SU-DHL-6 (cell line): ENCODE measurements at regions not wholly inside any gene's neighbourhood (a gene's known extent, or its start where the extent isn't known, plus 50 kb on each side); places are given as distances from the start of the nearest gene placed in this dataset.

ENCODE experiments used
- H2AFZ ChIP-seq: fragments of 200-600 bp; sonication (generic); 2 replicates; pipeline ENCODE4 v1.6.1; 2014; ENCODE audit warnings: low read depth, mild to moderate bottlenecking, moderate library complexity, mixed read lengths, antibody characterized with exemption, low read length; ENCODE audit not compliant: severe bottlenecking
- H3F3A ChIP-seq: fragments of 200-600 bp; shearing (Covaris generic); 2 replicates; pipeline ENCODE4 v1.6.0; 2016; ENCODE audit warnings: antibody characterized with exemption, mild to moderate bottlenecking; ENCODE audit not compliant: insufficient read depth
- H3K27ac ChIP-seq: fragments of 200-600 bp; sonication (generic); 2 replicates; pipeline ENCODE4 v1.5.1; 2016; ENCODE audit warnings: low read depth, mild to moderate bottlenecking, low read length, moderate library complexity, mixed read lengths
- H3K27me3 ChIP-seq: fragments of 200-600 bp; sonication (generic), shearing (Covaris generic); 2 replicates; pipeline ENCODE4 v1.6.0; 2014; ENCODE audit warnings: mild to moderate bottlenecking, low read length
- H3K36me3 ChIP-seq: fragments of 200-600 bp; sonication (generic); 2 replicates; pipeline ENCODE4 v1.6.1; 2014; ENCODE audit warnings: mild to moderate bottlenecking, low read length, mixed read lengths
- H3K4me2 ChIP-seq: fragments of 300-600, 200-600 bp; shearing (Covaris generic), sonication (generic); 2 replicates; pipeline ENCODE4 v1.6.0; 2014; ENCODE audit warnings: low read length, low read depth, mild to moderate bottlenecking; ENCODE audit not compliant: poor library complexity, severe bottlenecking
- H3K4me3 ChIP-seq: fragments of 200-600 bp; sonication (generic); 2 replicates; pipeline ENCODE4 v1.5.1; 2014; ENCODE audit warnings: antibody characterized with exemption, low read length, mild to moderate bottlenecking, mixed read lengths; ENCODE audit not compliant: insufficient read depth, poor library complexity, severe bottlenecking
- H3K79me2 ChIP-seq: fragments of 200-600 bp; sonication (generic); 2 replicates; pipeline ENCODE4 v1.6.1; 2014; ENCODE audit warnings: mild to moderate bottlenecking, low read length, moderate library complexity; ENCODE audit not compliant: insufficient read depth
- H3K9ac ChIP-seq: fragments of 200-600 bp; sonication (generic); 2 replicates; pipeline ENCODE4 v1.7.0; 2014; ENCODE audit warnings: mild to moderate bottlenecking, low read length
- H3K9me2 ChIP-seq: fragments of 200-600 bp; sonication (generic); replicated peaks from 2 replicates; pipeline ENCODE4 v1.6.1; 2014; ENCODE audit warnings: low read length; ENCODE audit not compliant: insufficient read depth
- H3K9me3 ChIP-seq: fragments of 200-600 bp; sonication (generic); 2 replicates; pipeline ENCODE4 v1.6.1; 2014; ENCODE audit warnings: low read length, mixed read lengths; ENCODE audit not compliant: insufficient read depth
- H4K20me1 ChIP-seq: fragments of 200-600 bp; sonication (generic); 2 replicates; pipeline ENCODE4 v1.6.1; 2014; ENCODE audit warnings: low read depth, mild to moderate bottlenecking, antibody characterized with exemption, low read length, moderate library complexity, mixed read lengths
- EZH2phosphoT487 ChIP-seq: fragments of 200-600 bp; sonication (generic), shearing (Covaris generic); conservative IDR thresholded peaks from 2 replicates; pipeline ENCODE4 v1.6.1; 2018; ENCODE audit warnings: mild to moderate bottlenecking, antibody characterized with exemption, low read length, moderate library complexity, mixed read lengths
- TF ChIP-seq, protein P1 (sequence below): fragments of 200-600 bp; sonication (generic); IDR thresholded peaks from one replicate; pipeline ENCODE4 v1.5.1; 2017; ENCODE audit warnings: antibody characterized with exemption, mild to moderate bottlenecking, low read length, moderate library complexity; ENCODE audit not compliant: insufficient read depth, poor library complexity, severe bottlenecking

DNA sequence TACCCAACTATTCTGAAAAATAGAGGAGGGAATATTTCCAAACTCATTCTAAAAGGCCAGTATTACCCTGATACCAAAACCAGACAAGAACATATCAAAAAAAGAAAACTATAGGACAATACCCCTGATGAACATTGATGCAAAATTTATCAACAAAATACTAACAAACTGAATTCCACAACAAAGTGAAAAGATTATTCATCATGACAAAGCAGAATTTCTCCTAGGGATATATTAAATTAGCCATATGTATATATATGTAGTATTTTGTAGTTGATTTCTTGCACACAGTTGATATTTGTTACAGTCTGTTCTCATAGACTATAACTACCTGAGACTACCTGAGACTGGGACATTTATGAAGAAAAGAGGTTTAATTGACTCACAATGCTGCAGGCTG lies 495.0 kb upstream of the SPRY2 start:
- Histone ChIP-seq H3K27me3 (no peaks in the 10 kb centered on the region), H3K27ac (no peak overlapping the region), H3K9me3 (no peaks in the 10 kb centered on the region), H3K4me2 (no peak overlapping the region), H3F3A (no peaks in the 10 kb centered on the region), H3K79me2 (no peaks in the 10 kb centered on the region), H3K4me3 (no peak overlapping the region), H4K20me1 (no peaks in the 10 kb centered on the region), H3K9me2 (no peaks in the 10 kb centered on the region), H2AFZ (no peak overlapping the region), H3K36me3 (no peaks in the 10 kb centered on the region), H3K9ac (no peak overlapping the region)
- TF ChIP-seq, protein P1, sequence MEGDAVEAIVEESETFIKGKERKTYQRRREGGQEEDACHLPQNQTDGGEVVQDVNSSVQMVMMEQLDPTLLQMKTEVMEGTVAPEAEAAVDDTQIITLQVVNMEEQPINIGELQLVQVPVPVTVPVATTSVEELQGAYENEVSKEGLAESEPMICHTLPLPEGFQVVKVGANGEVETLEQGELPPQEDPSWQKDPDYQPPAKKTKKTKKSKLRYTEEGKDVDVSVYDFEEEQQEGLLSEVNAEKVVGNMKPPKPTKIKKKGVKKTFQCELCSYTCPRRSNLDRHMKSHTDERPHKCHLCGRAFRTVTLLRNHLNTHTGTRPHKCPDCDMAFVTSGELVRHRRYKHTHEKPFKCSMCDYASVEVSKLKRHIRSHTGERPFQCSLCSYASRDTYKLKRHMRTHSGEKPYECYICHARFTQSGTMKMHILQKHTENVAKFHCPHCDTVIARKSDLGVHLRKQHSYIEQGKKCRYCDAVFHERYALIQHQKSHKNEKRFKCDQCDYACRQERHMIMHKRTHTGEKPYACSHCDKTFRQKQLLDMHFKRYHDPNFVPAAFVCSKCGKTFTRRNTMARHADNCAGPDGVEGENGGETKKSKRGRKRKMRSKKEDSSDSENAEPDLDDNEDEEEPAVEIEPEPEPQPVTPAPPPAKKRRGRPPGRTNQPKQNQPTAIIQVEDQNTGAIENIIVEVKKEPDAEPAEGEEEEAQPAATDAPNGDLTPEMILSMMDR: no peak
- TF ChIP-seq EZH2phosphoT487: no peak

DNA sequence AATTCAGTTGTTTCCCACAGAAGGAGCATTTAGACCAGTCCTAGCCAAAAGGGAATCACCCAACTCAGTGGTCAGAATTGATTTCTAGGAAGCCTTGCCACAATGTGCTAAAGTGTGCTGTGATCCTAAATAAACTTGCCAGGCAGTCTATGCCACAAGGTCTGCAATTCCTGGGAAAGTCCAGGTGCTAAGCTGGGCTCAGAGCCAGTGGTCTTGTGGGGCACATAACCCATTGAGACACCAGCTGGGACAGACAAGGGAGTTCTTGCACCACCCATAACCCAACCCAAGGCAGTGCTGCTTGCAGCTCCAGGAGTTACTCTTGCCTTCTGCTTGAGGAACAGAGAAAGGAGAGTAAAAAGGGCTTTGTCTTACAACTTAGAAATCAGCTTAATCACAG lies 489.5 kb upstream of the SPRY2 start:
- H4K20me1 ChIP-seq: no peaks in the 10 kb centered on the region
- H2AFZ ChIP-seq: no peak overlapping the region
- H3K27ac ChIP-seq: no peak overlapping the region
- H3K9me2 ChIP-seq: no peaks in the 10 kb centered on the region
- no peak overlapping the region for H3K4me2 ChIP-seq
- H3K36me3 ChIP-seq: no peaks in the 10 kb centered on the region
- no peaks in the 10 kb centered on the region for H3F3A ChIP-seq
- H3K9me3 ChIP-seq: no peaks in the 10 kb centered on the region
- no peak overlapping the region for H3K4me3 ChIP-seq
- H3K27me3 ChIP-seq: no peaks in the 10 kb centered on the region
- TF ChIP-seq, protein P1: no peak
- no peak for TF ChIP-seq EZH2phosphoT487
- no peak overlapping the region for H3K9ac ChIP-seq
- H3K79me2 ChIP-seq: no peaks in the 10 kb centered on the region

DNA sequence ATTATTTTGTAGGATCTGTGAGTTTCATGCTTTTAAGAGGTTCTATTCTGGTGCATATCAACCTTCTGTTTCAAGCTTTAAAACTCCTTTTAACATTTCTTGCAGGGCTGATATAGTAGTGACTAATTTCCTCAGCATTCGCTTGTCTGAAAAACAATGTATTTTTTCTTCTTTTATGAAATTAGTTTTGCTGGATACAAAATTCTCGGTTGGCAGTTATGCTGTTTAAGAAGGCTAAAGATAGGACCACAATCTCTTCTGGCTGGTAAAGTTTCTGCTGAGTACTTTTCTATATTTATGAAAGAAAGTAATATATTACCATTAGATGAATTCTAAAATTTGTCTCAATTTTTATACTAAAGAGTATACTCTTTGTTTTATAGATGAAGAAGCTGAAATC lies 487.8 kb upstream of the SPRY2 start:
- Histone ChIP-seq H4K20me1 (no peaks in the 10 kb centered on the region), H3K4me3 (no peak overlapping the region), H3K9ac (no peak overlapping the region), H3F3A (no peaks in the 10 kb centered on the region), H2AFZ (no peak overlapping the region), H3K36me3 (no peaks in the 10 kb centered on the region), H3K27ac (no peak overlapping the region), H3K9me3 (no peaks in the 10 kb centered on the region), H3K27me3 (no peaks in the 10 kb centered on the region), H3K4me2 (no peak overlapping the region), H3K9me2 (no peaks in the 10 kb centered on the region), H3K79me2 (no peaks in the 10 kb centered on the region)
- TF ChIP-seq EZH2phosphoT487: no peak
- TF ChIP-seq, protein P1: no peak

DNA sequence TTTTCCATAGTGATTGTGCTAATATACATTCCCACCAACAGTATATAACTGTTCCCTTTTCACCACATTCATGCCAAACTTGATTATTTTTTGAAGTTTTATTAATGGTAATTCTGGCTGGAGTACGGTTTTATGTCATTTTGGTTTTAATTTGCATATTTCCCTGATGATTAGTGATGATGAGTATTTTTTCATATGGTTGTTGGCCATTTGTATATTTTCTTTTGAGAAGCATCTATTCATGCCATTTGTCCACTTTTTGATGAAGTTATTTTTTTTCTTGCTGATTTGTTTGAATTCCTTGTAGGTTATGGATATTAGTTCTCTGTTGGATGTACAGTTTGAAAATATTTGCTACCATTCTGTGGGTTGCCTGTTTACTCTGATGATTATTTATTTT lies 484.4 kb upstream of the SPRY2 start:
- H2AFZ ChIP-seq: no peak overlapping the region
- no peaks in the 10 kb centered on the region for H3K9me3 ChIP-seq
- H3K4me3 ChIP-seq: no peak overlapping the region
- H3K36me3 ChIP-seq: no peaks in the 10 kb centered on the region
- H3K79me2 ChIP-seq: no peaks in the 10 kb centered on the region
- no peak for TF ChIP-seq EZH2phosphoT487
- H3K9me2 ChIP-seq: no peaks in the 10 kb centered on the region
- H3F3A ChIP-seq: no peaks in the 10 kb centered on the region
- H3K4me2 ChIP-seq: no peak overlapping the region
- no peaks in the 10 kb centered on the region for H4K20me1 ChIP-seq
- no peak overlapping the region for H3K27ac ChIP-seq
- no peaks in the 10 kb centered on the region for H3K27me3 ChIP-seq
- H3K9ac ChIP-seq: no peak overlapping the region
